Body of pancreas (tissue), 4 donors: ENCODE measurements at regions not wholly inside any gene's neighbourhood (a gene's known extent, or its start where the extent isn't known, plus 50 kb on each side); places are given as distances from the start of the nearest gene placed in this dataset.

Experiments used
- POLR2A ChIP-seq, 3 donors: fragments of 450-650 bp; IDR thresholded peaks; one replicate each; pipeline ENCODE4 v1.6.1; 2016; ENCODE audit warnings: antibody characterized with exemption in 3 of 3, mild to moderate bottlenecking in 2 of 3
- TF ChIP-seq, protein P1 (sequence below), 7 experiments: fragments of 450-650 bp in 4 of 7; fragments of 200-600 bp in 3 of 7; sonication (generic) in 3 of 7; IDR thresholded peaks; one replicate each; pipeline ENCODE4 v1.5.1; 2016 to 2019; ENCODE audit warnings: antibody characterized with exemption in 7 of 7

- TF ChIP-seq, protein P1, sequence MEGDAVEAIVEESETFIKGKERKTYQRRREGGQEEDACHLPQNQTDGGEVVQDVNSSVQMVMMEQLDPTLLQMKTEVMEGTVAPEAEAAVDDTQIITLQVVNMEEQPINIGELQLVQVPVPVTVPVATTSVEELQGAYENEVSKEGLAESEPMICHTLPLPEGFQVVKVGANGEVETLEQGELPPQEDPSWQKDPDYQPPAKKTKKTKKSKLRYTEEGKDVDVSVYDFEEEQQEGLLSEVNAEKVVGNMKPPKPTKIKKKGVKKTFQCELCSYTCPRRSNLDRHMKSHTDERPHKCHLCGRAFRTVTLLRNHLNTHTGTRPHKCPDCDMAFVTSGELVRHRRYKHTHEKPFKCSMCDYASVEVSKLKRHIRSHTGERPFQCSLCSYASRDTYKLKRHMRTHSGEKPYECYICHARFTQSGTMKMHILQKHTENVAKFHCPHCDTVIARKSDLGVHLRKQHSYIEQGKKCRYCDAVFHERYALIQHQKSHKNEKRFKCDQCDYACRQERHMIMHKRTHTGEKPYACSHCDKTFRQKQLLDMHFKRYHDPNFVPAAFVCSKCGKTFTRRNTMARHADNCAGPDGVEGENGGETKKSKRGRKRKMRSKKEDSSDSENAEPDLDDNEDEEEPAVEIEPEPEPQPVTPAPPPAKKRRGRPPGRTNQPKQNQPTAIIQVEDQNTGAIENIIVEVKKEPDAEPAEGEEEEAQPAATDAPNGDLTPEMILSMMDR (IDR thresholded peaks at IDR 0.05) = no peak
- no peak for TF ChIP-seq POLR2A (IDR thresholded peaks at IDR 0.05)
Observed at GRCh38 chr7:4629287-4629895, 52.7 kb upstream of the FOXK1 start.
